Neural cell (in vitro differentiated cells): ENCODE measurements at regions not wholly inside any gene's neighbourhood (a gene's known extent, or its start where the extent isn't known, plus 50 kb on each side); places are given as distances from the start of the nearest gene placed in this dataset.
"Not testable (repeated sequence)": the region's sequence is repeated elsewhere in the genome, so short reads cannot be mapped to it uniquely, and the experiment has no call there.

Experiments
- H2AFZ ChIP-seq: fragments of 200-600, 300-800 bp; sonication (generic), shearing (Covaris generic); 2 replicates; pipeline ENCODE4 v1.6.0; 2014; ENCODE audit warnings: low read depth, mild to moderate bottlenecking, antibody characterized with exemption, low read length, moderate library complexity
- H3F3A ChIP-seq: fragments of 200-600 bp; shearing (Covaris generic); 2 replicates; pipeline ENCODE4 v1.6.1; 2016; ENCODE audit warnings: mild to moderate bottlenecking, moderate library complexity, mixed read lengths, antibody characterized with exemption, low read length; ENCODE audit not compliant: insufficient read depth, poor library complexity, severe bottlenecking
- H3K27ac ChIP-seq: fragments of 200-600, 300-800 bp; sonication (generic), shearing (Covaris generic); 2 replicates; pipeline ENCODE4 v1.5.1; 2014; ENCODE audit warnings: mild to moderate bottlenecking, low read length, moderate library complexity
- H3K27me3 ChIP-seq: fragments of 300-800, 200-600 bp; sonication (generic), shearing (Covaris generic); 2 replicates; pipeline ENCODE4 v1.6.0; 2014; ENCODE audit warnings: mild to moderate bottlenecking, low read depth, low read length, moderate library complexity; ENCODE audit not compliant: insufficient read depth
- H3K36me3 ChIP-seq: fragments of 300-800, 200-600 bp; sonication (generic), shearing (Covaris generic); 2 replicates; pipeline ENCODE4 v1.5.1; 2014; ENCODE audit warnings: mild to moderate bottlenecking, antibody characterized with exemption, low read length, moderate library complexity; ENCODE audit not compliant: insufficient read depth
- H3K4me2 ChIP-seq: fragments of 300-800, 200-600 bp; sonication (generic), shearing (Covaris generic); 2 replicates; pipeline ENCODE4 v1.6.0; 2014; ENCODE audit warnings: mild to moderate bottlenecking, low read length
- H3K4me3 ChIP-seq: fragments of 300-800, 200-600 bp; sonication (generic), shearing (Covaris generic); 2 replicates; pipeline ENCODE4 v1.5.1; 2014; ENCODE audit warnings: mild to moderate bottlenecking, low read length, moderate library complexity
- H3K79me2 ChIP-seq: fragments of 200-600 bp; shearing (Covaris generic); replicated peaks from 2 replicates; pipeline ENCODE4 v1.6.0; 2014; ENCODE audit warnings: mild to moderate bottlenecking, low read length, moderate library complexity; ENCODE audit not compliant: insufficient read depth
- H3K9ac ChIP-seq: fragments of 300-800, 200-600 bp; sonication (generic), shearing (Covaris generic); 2 replicates; pipeline ENCODE4 v1.6.1; 2016; ENCODE audit warnings: mild to moderate bottlenecking, low read length, mixed read lengths
- H3K9me2 ChIP-seq: fragments of 200-600 bp; shearing (Covaris generic); 2 replicates; pipeline ENCODE4 v1.6.1; 2016; ENCODE audit warnings: mild to moderate bottlenecking, low read length, mixed read lengths; ENCODE audit not compliant: insufficient read depth
- H3K9me3 ChIP-seq: fragments of 200-600, 300-800 bp; sonication (generic), shearing (Covaris generic); 2 replicates; pipeline ENCODE4 v1.6.1; 2016; ENCODE audit warnings: mild to moderate bottlenecking, mixed run types, low read length, moderate library complexity, mixed read lengths
- H4K20me1 ChIP-seq: fragments of 200-600 bp; shearing (Covaris generic); 2 replicates; pipeline ENCODE4 v1.6.1; 2016; ENCODE audit warnings: mild to moderate bottlenecking, mixed run types; ENCODE audit not compliant: insufficient read depth
- EP300 ChIP-seq: fragments of 450-650 bp; conservative IDR thresholded peaks from 2 replicates; pipeline ENCODE4 v1.6.1; 2014; ENCODE audit warnings: antibody characterized with exemption, mild to moderate bottlenecking, moderate library complexity; ENCODE audit not compliant: poor library complexity, severe bottlenecking
- EZH2 ChIP-seq: fragments of 200-600, 300-800 bp; shearing (Covaris generic), sonication (generic); IDR thresholded peaks from 2 replicates; pipeline ENCODE4 v1.6.1; 2014; ENCODE audit warnings: antibody characterized with exemption, low read length, borderline replicate concordance, mild to moderate bottlenecking; ENCODE audit not compliant: insufficient read depth, poor library complexity, severe bottlenecking
- MXI1 ChIP-seq: fragments of 450-650 bp; conservative IDR thresholded peaks from 2 replicates; pipeline ENCODE4 v1.6.1; 2014; ENCODE audit warnings: antibody characterized with exemption, mild to moderate bottlenecking; ENCODE audit not compliant: poor library complexity, severe bottlenecking
- POLR2AphosphoS5 ChIP-seq: IDR thresholded peaks from 2 replicates; pipeline ENCODE4 v1.6.1; 2012
- RAD21 ChIP-seq: fragments of 450-650 bp; conservative IDR thresholded peaks from 2 replicates; pipeline ENCODE4 v1.6.1; 2014; ENCODE audit warnings: antibody characterized with exemption, mild to moderate bottlenecking, moderate library complexity
- SMC3 ChIP-seq: fragments of 450-650 bp; conservative IDR thresholded peaks from 2 replicates; pipeline ENCODE4 v1.6.1; 2014; ENCODE audit warnings: antibody characterized with exemption, mild to moderate bottlenecking, moderate library complexity; ENCODE audit not compliant: poor library complexity
- TAF1 ChIP-seq: IDR thresholded peaks from 2 replicates; pipeline ENCODE4 v1.6.1; 2012; ENCODE audit warnings: low read depth
- TF ChIP-seq, protein P1 (sequence below): IDR thresholded peaks from 2 replicates; pipeline ENCODE4 v1.6.1; 2012; ENCODE audit warnings: borderline replicate concordance
- TF ChIP-seq, protein P2 (sequence below): fragments of 450-650 bp; IDR thresholded peaks from 2 replicates; pipeline ENCODE4 v1.5.1; 2014; ENCODE audit warnings: antibody characterized with exemption, mild to moderate bottlenecking, moderate library complexity; ENCODE audit not compliant: poor library complexity, severe bottlenecking

DNA sequence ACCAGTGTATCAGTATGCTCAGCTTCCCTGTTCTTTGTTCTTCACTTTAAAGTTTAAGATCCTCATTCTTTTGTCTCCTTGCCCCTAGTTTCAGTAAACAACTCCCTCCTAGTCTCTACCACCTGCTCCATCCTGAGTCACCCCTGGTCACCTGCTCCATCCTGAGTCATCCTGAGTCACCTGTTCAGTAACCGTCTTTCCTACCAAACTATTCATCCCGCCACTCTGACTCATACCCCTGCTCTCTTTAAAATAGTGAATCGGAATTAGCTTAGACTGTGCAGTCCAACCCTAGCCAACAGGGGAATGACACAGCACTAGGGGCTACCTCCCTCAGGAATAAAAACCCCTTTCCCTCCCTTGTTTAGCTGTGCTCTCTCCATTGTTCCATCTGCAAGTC is 888.1 kb upstream of the MDGA2 start:
- no peak overlapping the region for H3K27ac ChIP-seq
- no peaks in the 10 kb centered on the region for H4K20me1 ChIP-seq
- H3K9me2 ChIP-seq: no peaks in the 10 kb centered on the region
- H3K79me2 ChIP-seq: no peaks in the 10 kb centered on the region
- TF ChIP-seq SMC3: no peak
- no peaks in the 10 kb centered on the region for H3F3A ChIP-seq
- no peaks in the 10 kb centered on the region for H3K27me3 ChIP-seq
- H3K36me3 ChIP-seq: no peaks in the 10 kb centered on the region
- no peak overlapping the region for H2AFZ ChIP-seq
- H3K9me3 ChIP-seq: no peaks in the 10 kb centered on the region
- H3K4me2 ChIP-seq: no peak overlapping the region
- H3K9ac ChIP-seq: no peak overlapping the region
- H3K4me3 ChIP-seq: no peak overlapping the region

DNA sequence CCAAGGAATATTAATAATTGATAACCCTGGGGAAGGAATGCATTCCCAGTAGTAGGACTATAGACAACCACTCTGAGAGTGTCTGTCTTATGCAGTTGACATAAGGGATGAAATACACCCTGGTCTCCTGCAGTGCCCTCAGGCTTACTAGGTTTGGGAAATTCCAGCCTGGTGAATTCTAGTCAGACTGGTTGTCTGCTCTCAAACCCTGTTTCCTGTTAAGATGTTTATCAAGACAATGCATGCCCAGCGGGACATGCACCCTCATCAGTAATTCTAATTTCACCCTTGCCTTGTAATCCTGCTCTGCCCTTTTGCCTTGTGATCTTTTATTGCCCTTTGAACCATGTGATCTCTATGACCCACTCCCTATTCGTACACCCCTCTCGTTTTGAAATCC is 886.0 kb upstream of the MDGA2 start:
- not testable (repeated sequence) for H3K4me3 ChIP-seq, H2AFZ ChIP-seq, H3K79me2 ChIP-seq, H3K27me3 ChIP-seq, H3K27ac ChIP-seq, H3K9me2 ChIP-seq, H4K20me1 ChIP-seq, H3K9me3 ChIP-seq, H3K36me3 ChIP-seq, H3K4me2 ChIP-seq, H3F3A ChIP-seq, H3K9ac ChIP-seq

DNA sequence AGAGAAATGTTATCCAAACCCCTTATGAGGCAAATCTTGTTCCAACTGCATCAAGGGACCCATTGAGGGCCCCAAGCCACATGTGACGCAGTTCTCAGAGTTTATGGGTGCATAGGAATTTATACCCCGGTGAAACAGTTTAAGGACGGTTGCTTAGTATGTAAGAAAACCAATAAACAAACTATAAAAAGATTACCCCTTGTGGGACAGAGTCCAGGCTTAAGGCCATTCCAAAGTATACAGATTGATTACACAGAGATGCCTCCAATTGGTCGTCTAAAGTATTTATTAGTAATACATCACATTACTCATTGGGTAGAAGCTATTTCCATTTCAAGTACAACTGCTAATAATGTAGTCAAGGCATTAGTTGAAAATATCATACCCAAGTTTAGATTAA is 885.0 kb upstream of the MDGA2 start:
- no peak overlapping the region for H3K4me3 ChIP-seq
- no peaks in the 10 kb centered on the region for H4K20me1 ChIP-seq
- H3K9ac ChIP-seq: no peak overlapping the region
- no peak overlapping the region for H2AFZ ChIP-seq
- no peaks in the 10 kb centered on the region for H3K27me3 ChIP-seq
- no peaks in the 10 kb centered on the region for H3K79me2 ChIP-seq
- H3K36me3 ChIP-seq: no peaks in the 10 kb centered on the region
- no peak overlapping the region for H3K27ac ChIP-seq
- no peaks in the 10 kb centered on the region for H3K9me3 ChIP-seq
- TF ChIP-seq EZH2 (no peak), TAF1 (no peak), RAD21 (no peak), MXI1 (no peak), SMC3 (no peak), POLR2AphosphoS5 (no peak), EP300 (no peak)
- TF ChIP-seq, protein P1, sequence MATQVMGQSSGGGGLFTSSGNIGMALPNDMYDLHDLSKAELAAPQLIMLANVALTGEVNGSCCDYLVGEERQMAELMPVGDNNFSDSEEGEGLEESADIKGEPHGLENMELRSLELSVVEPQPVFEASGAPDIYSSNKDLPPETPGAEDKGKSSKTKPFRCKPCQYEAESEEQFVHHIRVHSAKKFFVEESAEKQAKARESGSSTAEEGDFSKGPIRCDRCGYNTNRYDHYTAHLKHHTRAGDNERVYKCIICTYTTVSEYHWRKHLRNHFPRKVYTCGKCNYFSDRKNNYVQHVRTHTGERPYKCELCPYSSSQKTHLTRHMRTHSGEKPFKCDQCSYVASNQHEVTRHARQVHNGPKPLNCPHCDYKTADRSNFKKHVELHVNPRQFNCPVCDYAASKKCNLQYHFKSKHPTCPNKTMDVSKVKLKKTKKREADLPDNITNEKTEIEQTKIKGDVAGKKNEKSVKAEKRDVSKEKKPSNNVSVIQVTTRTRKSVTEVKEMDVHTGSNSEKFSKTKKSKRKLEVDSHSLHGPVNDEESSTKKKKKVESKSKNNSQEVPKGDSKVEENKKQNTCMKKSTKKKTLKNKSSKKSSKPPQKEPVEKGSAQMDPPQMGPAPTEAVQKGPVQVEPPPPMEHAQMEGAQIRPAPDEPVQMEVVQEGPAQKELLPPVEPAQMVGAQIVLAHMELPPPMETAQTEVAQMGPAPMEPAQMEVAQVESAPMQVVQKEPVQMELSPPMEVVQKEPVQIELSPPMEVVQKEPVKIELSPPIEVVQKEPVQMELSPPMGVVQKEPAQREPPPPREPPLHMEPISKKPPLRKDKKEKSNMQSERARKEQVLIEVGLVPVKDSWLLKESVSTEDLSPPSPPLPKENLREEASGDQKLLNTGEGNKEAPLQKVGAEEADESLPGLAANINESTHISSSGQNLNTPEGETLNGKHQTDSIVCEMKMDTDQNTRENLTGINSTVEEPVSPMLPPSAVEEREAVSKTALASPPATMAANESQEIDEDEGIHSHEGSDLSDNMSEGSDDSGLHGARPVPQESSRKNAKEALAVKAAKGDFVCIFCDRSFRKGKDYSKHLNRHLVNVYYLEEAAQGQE: no peak
- TF ChIP-seq, protein P2, sequence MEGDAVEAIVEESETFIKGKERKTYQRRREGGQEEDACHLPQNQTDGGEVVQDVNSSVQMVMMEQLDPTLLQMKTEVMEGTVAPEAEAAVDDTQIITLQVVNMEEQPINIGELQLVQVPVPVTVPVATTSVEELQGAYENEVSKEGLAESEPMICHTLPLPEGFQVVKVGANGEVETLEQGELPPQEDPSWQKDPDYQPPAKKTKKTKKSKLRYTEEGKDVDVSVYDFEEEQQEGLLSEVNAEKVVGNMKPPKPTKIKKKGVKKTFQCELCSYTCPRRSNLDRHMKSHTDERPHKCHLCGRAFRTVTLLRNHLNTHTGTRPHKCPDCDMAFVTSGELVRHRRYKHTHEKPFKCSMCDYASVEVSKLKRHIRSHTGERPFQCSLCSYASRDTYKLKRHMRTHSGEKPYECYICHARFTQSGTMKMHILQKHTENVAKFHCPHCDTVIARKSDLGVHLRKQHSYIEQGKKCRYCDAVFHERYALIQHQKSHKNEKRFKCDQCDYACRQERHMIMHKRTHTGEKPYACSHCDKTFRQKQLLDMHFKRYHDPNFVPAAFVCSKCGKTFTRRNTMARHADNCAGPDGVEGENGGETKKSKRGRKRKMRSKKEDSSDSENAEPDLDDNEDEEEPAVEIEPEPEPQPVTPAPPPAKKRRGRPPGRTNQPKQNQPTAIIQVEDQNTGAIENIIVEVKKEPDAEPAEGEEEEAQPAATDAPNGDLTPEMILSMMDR: no peak
- no peaks in the 10 kb centered on the region for H3F3A ChIP-seq
- no peaks in the 10 kb centered on the region for H3K9me2 ChIP-seq
- H3K4me2 ChIP-seq: no peak overlapping the region
